H1 (cell line): ENCODE measurements at regions not wholly inside any gene's neighbourhood (a gene's known extent, or its start where the extent isn't known, plus 50 kb on each side); places are given as distances from the start of the nearest gene placed in this dataset.

ENCODE experiments used
- CTCF ChIA-PET: fragments of 300-600 bp; sonication (Branson Sonifier 250); formaldehyde crosslinking; loops from one replicate; lab custom pipeline; 2021; ENCODE audit not compliant: partially characterized antibody; lab: Charles Lee
- POLR2A ChIA-PET: fragments of 300-600 bp; sonication (Branson Sonifier 250); formaldehyde crosslinking; loops from one replicate; lab custom pipeline; 2021; ENCODE audit warnings: inconsistent platforms; ENCODE audit not compliant: partially characterized antibody; lab: Charles Lee
- DNase-seq, 2 experiments: peaks; one replicate each; pipeline versions ENCODE4 v3.0.0 to v3.0.0-alpha.2; 2010 to 2022; ENCODE audit warnings: low spot score in 2 of 2, low read depth in 1 of 2, mixed read lengths in 1 of 2
- FAIRE-seq: peaks from 2 replicates; lab custom pipeline; 2011; peaks lifted over from hg19 to GRCh38; lab: Jason Lieb, UNC
- H2AFZ ChIP-seq: 2 replicates; pipeline ENCODE4 v1.8.1; 2012; ENCODE audit warnings: low read length, inconsistent platforms
- H2AK5ac ChIP-seq: 2 replicates; pipeline ENCODE4 v1.6.1; 2013; ENCODE audit warnings: low read depth, low read length
- H2BK120ac ChIP-seq: replicated peaks from 2 replicates; pipeline ENCODE3; 2013; ENCODE audit warnings: low read depth, low read length, inconsistent platforms
- H2BK12ac ChIP-seq: 2 replicates; pipeline ENCODE4 v1.6.1; 2013; ENCODE audit warnings: low read depth, low read length
- H2BK15ac ChIP-seq: 2 replicates; pipeline ENCODE4 v1.6.1; 2013; ENCODE audit warnings: low read length
- H2BK20ac ChIP-seq: 2 replicates; pipeline ENCODE4 v1.6.1; 2013; ENCODE audit warnings: low read length
- H2BK5ac ChIP-seq: 2 replicates; pipeline ENCODE4 v1.6.1; 2013; ENCODE audit warnings: low read depth, low read length
- H3K14ac ChIP-seq: 2 replicates; pipeline ENCODE4 v1.6.1; 2013; ENCODE audit warnings: inconsistent platforms; ENCODE audit not compliant: insufficient read length
- H3K18ac ChIP-seq: 2 replicates; pipeline ENCODE4 v1.6.1; 2013; ENCODE audit warnings: low read length; ENCODE audit errors: extremely low read depth
- H3K23ac ChIP-seq: 2 replicates; pipeline ENCODE4 v1.6.1; 2013; ENCODE audit warnings: inconsistent platforms; ENCODE audit not compliant: insufficient read length
- H3K23me2 ChIP-seq: 2 replicates; pipeline ENCODE4 v1.6.1; 2013; ENCODE audit warnings: low read depth, low read length
- H3K27ac ChIP-seq: 2 replicates; pipeline ENCODE4 v1.6.1; 2011; ENCODE audit warnings: low read depth, low read length, inconsistent platforms
- H3K27me3 ChIP-seq, 4 experiments: replicated peaks in 1 of 4; 1 replicate in 1 of 4; 2 replicates in 3 of 4; pipeline versions ENCODE4 v1.6.1 to v1.8.1; 2011 to 2013; ENCODE audit warnings: low read length in 3 of 4, mild to moderate bottlenecking in 3 of 4, inconsistent platforms in 2 of 4, mixed read lengths in 2 of 4, moderate library complexity in 1 of 4; ENCODE audit not compliant: control insufficient read depth in 3 of 4, insufficient read depth in 3 of 4; ENCODE audit errors: extremely low read depth in 1 of 4
- H3K36me3 ChIP-seq, 4 experiments: 2 replicates each; pipeline versions ENCODE4 v1.6.1 to v1.8.1; 2011 to 2013; ENCODE audit warnings: mild to moderate bottlenecking in 4 of 4, low read length in 3 of 4, moderate library complexity in 2 of 4, control low read depth in 1 of 4, inconsistent platforms in 1 of 4; ENCODE audit not compliant: insufficient read depth in 4 of 4, control insufficient read depth in 2 of 4
- H3K4ac ChIP-seq: replicated peaks from 2 replicates; pipeline ENCODE3; 2013; ENCODE audit warnings: low read length, low read depth, mixed read lengths, inconsistent platforms; ENCODE audit not compliant: insufficient read length
- H3K4me1 ChIP-seq, 4 experiments: replicated peaks in 1 of 4; 1 replicate in 1 of 4; 2 replicates in 3 of 4; pipeline versions ENCODE4 v1.6.1 to v1.8.1; 2011 to 2013; ENCODE audit warnings: low read length in 3 of 4, inconsistent platforms in 2 of 4, mixed read lengths in 1 of 4; ENCODE audit not compliant: insufficient read depth in 4 of 4, control insufficient read depth in 3 of 4
- H3K4me2 ChIP-seq, 2 experiments: 2 replicates each; pipeline versions ENCODE4 v1.6.1 to v1.8.1; 2011 to 2013; ENCODE audit warnings: low read depth in 2 of 2, low read length in 2 of 2, control low read depth in 1 of 2, inconsistent platforms in 1 of 2, mild to moderate bottlenecking in 1 of 2; ENCODE audit not compliant: insufficient read depth in 1 of 2
- H3K4me3 ChIP-seq, 4 experiments: fragments of 200-600, 300-600 bp in 1 of 4; sonication (generic), shearing (Covaris generic), sonication (Bioruptor Twin) in 1 of 4; 2 replicates each; pipeline versions ENCODE4 v1.5.1 to v1.8.1; 2011 to 2016; ENCODE audit warnings: low read length in 4 of 4, low read depth in 3 of 4, control low read depth in 2 of 4, inconsistent platforms in 2 of 4, mild to moderate bottlenecking in 2 of 4, mixed read lengths in 1 of 4, moderate library complexity in 1 of 4; ENCODE audit not compliant: insufficient read depth in 2 of 4; ENCODE audit errors: extremely low read depth in 1 of 4
- H3K56ac ChIP-seq: replicated peaks from 2 replicates; pipeline ENCODE3; 2013; ENCODE audit warnings: low read depth, mild to moderate bottlenecking, mixed read lengths, low read length, inconsistent platforms; ENCODE audit not compliant: insufficient read length
- H3K79me1 ChIP-seq: 2 replicates; pipeline ENCODE4 v1.6.1; 2013; ENCODE audit warnings: low read depth, low read length, control low read depth
- H3K79me2 ChIP-seq, 2 experiments: 2 replicates each; pipeline versions ENCODE4 v1.6.1 to v1.8.1; 2012 to 2013; ENCODE audit warnings: low read length in 2 of 2, mild to moderate bottlenecking in 2 of 2, inconsistent platforms in 1 of 2; ENCODE audit not compliant: insufficient read depth in 2 of 2, control insufficient read depth in 1 of 2
- H3K9ac ChIP-seq, 4 experiments: replicated peaks in 1 of 4; 1 replicate in 1 of 4; 2 replicates in 3 of 4; pipeline versions ENCODE4 v1.6.1 to v1.8.1; 2011 to 2013; ENCODE audit warnings: low read depth in 3 of 4, low read length in 3 of 4, control low read depth in 2 of 4, mild to moderate bottlenecking in 2 of 4, moderate library complexity in 2 of 4, inconsistent platforms in 1 of 4; ENCODE audit errors: extremely low read depth in 1 of 4
- H3K9me3 ChIP-seq, 2 experiments: 2 replicates each; pipeline versions ENCODE4 v1.6.1 to v1.8.1; 2012 to 2013; ENCODE audit warnings: mild to moderate bottlenecking in 2 of 2, moderate library complexity in 2 of 2, control low read depth in 1 of 2, inconsistent platforms in 1 of 2, low read depth in 1 of 2, low read length in 1 of 2, mixed read lengths in 1 of 2; ENCODE audit not compliant: insufficient read depth in 2 of 2
- H4K20me1 ChIP-seq, 2 experiments: replicated peaks in 1 of 2; 2 replicates each; pipeline versions ENCODE3 to v1.8.1; 2011 to 2013; ENCODE audit warnings: inconsistent platforms in 2 of 2, low read length in 2 of 2, mild to moderate bottlenecking in 1 of 2; ENCODE audit not compliant: insufficient read depth in 2 of 2, control insufficient read depth in 1 of 2
- H4K5ac ChIP-seq: 2 replicates; pipeline ENCODE4 v1.6.1; 2013; ENCODE audit warnings: low read length, low read depth, mixed read lengths, inconsistent platforms; ENCODE audit not compliant: insufficient read length
- H4K8ac ChIP-seq: 2 replicates; pipeline ENCODE4 v1.8.0; 2013; ENCODE audit warnings: mild to moderate bottlenecking, moderate library complexity, low read length, inconsistent platforms; ENCODE audit not compliant: insufficient read depth; ENCODE audit errors: extremely low read depth
- H4K91ac ChIP-seq: replicated peaks from 2 replicates; pipeline ENCODE3; 2013; ENCODE audit warnings: low read length, mixed read lengths, inconsistent platforms; ENCODE audit not compliant: insufficient read length
- EP300 ChIP-seq, 2 experiments: IDR thresholded peaks; 1 replicate in 1 of 2; 2 replicates in 1 of 2; pipeline ENCODE4 v1.6.1; 2011 to 2012; ENCODE audit warnings: low read depth in 2 of 2, low read length in 2 of 2, mild to moderate bottlenecking in 2 of 2, borderline replicate concordance in 1 of 2, inconsistent platforms in 1 of 2, moderate library complexity in 1 of 2
- NRF1 ChIP-seq: IDR thresholded peaks from 2 replicates; pipeline ENCODE4 v1.6.1; 2011; ENCODE audit warnings: mild to moderate bottlenecking, low read depth, low read length, improper control_type of control experiment
- RNF2 ChIP-seq: fragments of 200-900, 300-1000 bp; sonication (generic); IDR thresholded peaks from 2 replicates; pipeline ENCODE4 v1.7.1; 2016; ENCODE audit warnings: borderline replicate concordance, low read depth, mild to moderate bottlenecking, antibody characterized with exemption, low read length; ENCODE audit not compliant: poor library complexity, severe bottlenecking; ENCODE audit errors: missing control alignments
- SIN3A ChIP-seq, 2 experiments: IDR thresholded peaks in 1 of 2; conservative IDR thresholded peaks in 1 of 2; 2 replicates each; pipeline ENCODE4 v1.6.1; 2011 to 2012; ENCODE audit warnings: low read length in 2 of 2, improper control_type of control experiment in 1 of 2, low read depth in 1 of 2, mild to moderate bottlenecking in 1 of 2
- SIX5 ChIP-seq: IDR thresholded peaks from 2 replicates; pipeline ENCODE4 v1.6.1; 2011; ENCODE audit warnings: mild to moderate bottlenecking, low read depth, low read length
- SP1 ChIP-seq: IDR thresholded peaks from 2 replicates; pipeline ENCODE4 v1.6.1; 2011; ENCODE audit warnings: low read depth, low read length
- SP4 ChIP-seq: IDR thresholded peaks from 2 replicates; pipeline ENCODE4 v1.6.1; 2012; ENCODE audit warnings: low read length, inconsistent platforms
- WGBS, 2 experiments: shearing (Covaris generic) in 1 of 2; methylation state at CpG; one replicate each; pipeline versions ENCODE4 v1.1.6 to v1.1.7; 2013 to 2015; ENCODE audit warnings: low lambda C conversion rate in 2 of 2, mixed read lengths in 2 of 2, inconsistent platforms in 1 of 2, low coverage in 1 of 2, missing lambda C conversion rate in 1 of 2; ENCODE audit not compliant: insufficient replicate concordance in 2 of 2, insufficient coverage in 1 of 2, insufficient read length in 1 of 2; ENCODE audit errors: extremely low coverage in 1 of 2, missing lambda C conversion rate in 1 of 2; 5-methylcytosine and 5-hydroxymethylcytosine counted together

- H2BK5ac ChIP-seq, result no peak overlapping the region
- no peak overlapping the region for H3K56ac ChIP-seq
- no peak overlapping the region for H3K14ac ChIP-seq
- FAIRE-seq (no peak), DNase-seq (no peak)
- H2BK15ac ChIP-seq, result no peak overlapping the region
- H4K8ac ChIP-seq, result no peak overlapping the region
- H2BK12ac ChIP-seq, result no peak overlapping the region
- no peak overlapping the region for H3K23ac ChIP-seq
- H2AK5ac ChIP-seq, result no peak overlapping the region
- H3K4me2 ChIP-seq, result no peak overlapping the region
- no peak overlapping the region for H4K5ac ChIP-seq
- H2BK120ac ChIP-seq, result no peak overlapping the region
- CTCF ChIA-PET, result interaction anchor here (0.7 to 4.1 kb wide), 6 partner anchors 16 to 263 kb away, joined by 3 to 35 read pairs (median 4); no protein-coding TSS in a partner anchor
- H3K27me3 ChIP-seq, result no peaks in the 10 kb centered on the region
- no peak overlapping the region for H2BK20ac ChIP-seq
- no peak overlapping the region for H3K18ac ChIP-seq
- no peaks in the 10 kb centered on the region for H3K4me1 ChIP-seq
- no peaks in the 10 kb centered on the region for H3K79me1 ChIP-seq
- no peak overlapping the region for H4K91ac ChIP-seq
- no peak overlapping the region for H3K9ac ChIP-seq
- 88% methylated on average over 5 of the region's 5 CpGs; no CpG with 5 or more reads in 1 of the 2 experiments for WGBS, 2 experiments
- no peaks in the 10 kb centered on the region for H3K79me2 ChIP-seq
- POLR2A ChIA-PET, result no interaction called here
- H4K20me1 ChIP-seq, result no peaks in the 10 kb centered on the region
- no peak overlapping the region for H3K4me3 ChIP-seq
- H3K36me3 ChIP-seq, result no peaks in the 10 kb centered on the region
- no peak overlapping the region for H3K4ac ChIP-seq
- no peak overlapping the region for H3K27ac ChIP-seq
- peaks cover 3% of the 10 kb centered on the region in 2 experiments; a peak in 3 of 4 replicates for H3K9me3 ChIP-seq
- no peaks in the 10 kb centered on the region for H3K23me2 ChIP-seq
- no peak overlapping the region for H2AFZ ChIP-seq
- TF ChIP-seq SP1 (no peak), SIN3A (conservative IDR thresholded peaks at IDR 0.05 in 1 of 2, IDR thresholded peaks at IDR 0.05 in 1 of 2; ENCODE audit: low read depth in 1 of 2, low read length in 2 of 2) (no peak), SIX5 (no peak), RNF2 (no peak), SP4 (no peak), NRF1 (no peak), EP300 (IDR thresholded peaks at IDR 0.05; ENCODE audit: borderline replicate concordance in 1 of 2, low read depth in 2 of 2, low read length in 2 of 2) (no peak)
Measured at GRCh38 chr9:32705059-32705458, 69.6 kb upstream of the TAF1L start.
